HG03045 (cell line): ENCODE measurements at regions not wholly inside any gene's neighbourhood (a gene's known extent, or its start where the extent isn't known, plus 50 kb on each side); places are given as distances from the start of the nearest gene placed in this dataset.

Source experiments
- ATAC-seq: cut with Tn5 transposase; IDR thresholded peaks from one replicate; pipeline ENCODE4 v1.9.1; 2021; ENCODE audit warnings: mild to moderate bottlenecking, moderate library complexity; ENCODE audit not compliant: unreplicated experiment

GRCh38 chr1:55420929-55421716, 206.0 kb upstream of the USP24 start:
- no peak for ATAC-seq

GRCh38 chr1:55420026-55420425, 204.9 kb upstream of the USP24 start:
- ATAC-seq: no peak

GRCh38 chr1:55418208-55419000, 203.2 kb upstream of the USP24 start:
- ATAC-seq: no peak

GRCh38 chr1:55416164-55416842, 201.1 kb upstream of the USP24 start:
- ATAC-seq: no peak

GRCh38 chr1:55413286-55413685, 198.1 kb upstream of the USP24 start:
- no peak for ATAC-seq

- ATAC-seq: no peak
Measured at GRCh38 chr1:55412060-55412459, 196.9 kb upstream of the USP24 start.

- no peak for ATAC-seq
Measured at GRCh38 chr1:55402671-55403464, 187.7 kb upstream of the USP24 start.

GRCh38 chr1:55402142-55402541, 187.0 kb upstream of the USP24 start:
- no peak for ATAC-seq

- ATAC-seq: no peak
Measured at GRCh38 chr1:55400508-55400907, 185.3 kb upstream of the USP24 start.

- no peak for ATAC-seq
Measured at GRCh38 chr1:55399346-55399745, 184.2 kb upstream of the USP24 start.

- ATAC-seq: no peak
Measured at GRCh38 chr1:55396381-55396891, 181.3 kb upstream of the USP24 start.

GRCh38 chr1:55388960-55389359, 173.8 kb upstream of the USP24 start:
- ATAC-seq: no peak

- ATAC-seq: no peak
Measured at GRCh38 chr1:55387145-55387544, 172.0 kb upstream of the USP24 start.

- no peak for ATAC-seq
Measured at GRCh38 chr1:55386456-55386855, 171.3 kb upstream of the USP24 start.

GRCh38 chr1:55385402-55386018, 170.3 kb upstream of the USP24 start:
- ATAC-seq: no peak

GRCh38 chr1:55384637-55385036, 169.5 kb upstream of the USP24 start:
- no peak for ATAC-seq

- ATAC-seq: no peak
Measured at GRCh38 chr1:55382806-55383305, 167.7 kb upstream of the USP24 start.

- ATAC-seq: no peak
Measured at GRCh38 chr1:55381983-55382382, 166.8 kb upstream of the USP24 start.

- ATAC-seq: no peak
Measured at GRCh38 chr1:55381491-55381890, 166.3 kb upstream of the USP24 start.

GRCh38 chr1:55380355-55380970, 165.3 kb upstream of the USP24 start:
- ATAC-seq: no peak
